ENCODE measurements at regions not wholly inside any gene's neighbourhood (a gene's known extent, or its start where the extent isn't known, plus 50 kb on each side); places are given as distances from the start of the nearest gene placed in this dataset.

GRCh38 chr3:148084931-148085330 is 612.8 kb upstream of the AGTR1 start:
- Histone ChIP-seq H3K9ac (ENCODE audit: low read length) (no peak overlapping the region), H3K4me3 (ENCODE audit: insufficient read depth, low read length, poor library complexity, severe bottlenecking) (no peak overlapping the region), H3K27ac (ENCODE audit: low read depth, low read length) (no peak overlapping the region), H3K4me2 (ENCODE audit: low read depth, low read length, poor library complexity, severe bottlenecking) (no peak overlapping the region), H3K27me3 (ENCODE audit: low read length) (no peaks in the 10 kb centered on the region), H3K9me3 (ENCODE audit: insufficient read depth, low read length) (no peaks in the 10 kb centered on the region), H3F3A (ENCODE audit: insufficient read depth) (no peaks in the 10 kb centered on the region), H3K9me2 (replicated peaks; ENCODE audit: insufficient read depth, low read length) (no peaks in the 10 kb centered on the region), H3K36me3 (ENCODE audit: low read length) (no peaks in the 10 kb centered on the region), H4K20me1 (ENCODE audit: low read depth, low read length) (no peaks in the 10 kb centered on the region), H3K79me2 (ENCODE audit: insufficient read depth, low read length) (no peaks in the 10 kb centered on the region), H2AFZ (ENCODE audit: low read depth, low read length, severe bottlenecking) (no peak overlapping the region)
- no peak for TF ChIP-seq EZH2phosphoT487 (conservative IDR thresholded peaks at IDR 0.05; ENCODE audit: low read length)

GRCh38 chr3:148087601-148088371 is 609.9 kb upstream of the AGTR1 start:
- no peak overlapping the region for H3K27ac ChIP-seq (ENCODE audit: low read depth, low read length)
- no peak overlapping the region for H3K4me3 ChIP-seq (ENCODE audit: insufficient read depth, low read length, poor library complexity, severe bottlenecking)
- no peak for TF ChIP-seq EZH2phosphoT487 (conservative IDR thresholded peaks at IDR 0.05; ENCODE audit: low read length)
- TF ChIP-seq CTCF (IDR thresholded peaks at IDR 0.05; ENCODE audit: insufficient read depth, low read length, poor library complexity, severe bottlenecking) = no peak
- H3K9ac ChIP-seq (ENCODE audit: low read length) = no peak overlapping the region
- H3K4me2 ChIP-seq (ENCODE audit: low read depth, low read length, poor library complexity, severe bottlenecking) = no peak overlapping the region
- no peaks in the 10 kb centered on the region for H3F3A ChIP-seq (ENCODE audit: insufficient read depth)
- no peaks in the 10 kb centered on the region for H3K9me3 ChIP-seq (ENCODE audit: insufficient read depth, low read length)
- no peaks in the 10 kb centered on the region for H3K9me2 ChIP-seq (replicated peaks; ENCODE audit: insufficient read depth, low read length)
- no peak overlapping the region for H2AFZ ChIP-seq (ENCODE audit: low read depth, low read length, severe bottlenecking)
- H3K36me3 ChIP-seq (ENCODE audit: low read length) = no peaks in the 10 kb centered on the region
- no peaks in the 10 kb centered on the region for H3K27me3 ChIP-seq (ENCODE audit: low read length)
- no peaks in the 10 kb centered on the region for H4K20me1 ChIP-seq (ENCODE audit: low read depth, low read length)
- H3K79me2 ChIP-seq (ENCODE audit: insufficient read depth, low read length) = no peaks in the 10 kb centered on the region

- Histone ChIP-seq H3K9ac (ENCODE audit: low read length) (no peak overlapping the region), H3K36me3 (ENCODE audit: low read length) (no peaks in the 10 kb centered on the region), H2AFZ (ENCODE audit: low read depth, low read length, severe bottlenecking) (no peak overlapping the region), H3K9me3 (ENCODE audit: insufficient read depth, low read length) (no peaks in the 10 kb centered on the region), H3K4me2 (ENCODE audit: low read depth, low read length, poor library complexity, severe bottlenecking) (no peak overlapping the region), H3K9me2 (replicated peaks; ENCODE audit: insufficient read depth, low read length) (no peaks in the 10 kb centered on the region), H3K27me3 (ENCODE audit: low read length) (no peaks in the 10 kb centered on the region), H4K20me1 (ENCODE audit: low read depth, low read length) (no peaks in the 10 kb centered on the region), H3F3A (ENCODE audit: insufficient read depth) (no peaks in the 10 kb centered on the region), H3K79me2 (ENCODE audit: insufficient read depth, low read length) (no peaks in the 10 kb centered on the region), H3K4me3 (ENCODE audit: insufficient read depth, low read length, poor library complexity, severe bottlenecking) (no peak overlapping the region), H3K27ac (ENCODE audit: low read depth, low read length) (no peak overlapping the region)
- TF ChIP-seq CTCF (IDR thresholded peaks at IDR 0.05; ENCODE audit: insufficient read depth, low read length, poor library complexity, severe bottlenecking) (no peak), EZH2phosphoT487 (conservative IDR thresholded peaks at IDR 0.05; ENCODE audit: low read length) (no peak)
Observed at GRCh38 chr3:148089171-148089570, 608.5 kb upstream of the AGTR1 start.

GRCh38 chr3:148090156-148090555 is 607.5 kb upstream of the AGTR1 start:
- Histone ChIP-seq H3K9ac (ENCODE audit: low read length) (no peak overlapping the region), H3K79me2 (ENCODE audit: insufficient read depth, low read length) (no peaks in the 10 kb centered on the region), H4K20me1 (ENCODE audit: low read depth, low read length) (no peaks in the 10 kb centered on the region), H3F3A (ENCODE audit: insufficient read depth) (no peaks in the 10 kb centered on the region), H3K4me3 (ENCODE audit: insufficient read depth, low read length, poor library complexity, severe bottlenecking) (no peak overlapping the region), H3K9me2 (replicated peaks; ENCODE audit: insufficient read depth, low read length) (no peaks in the 10 kb centered on the region), H3K27me3 (ENCODE audit: low read length) (no peaks in the 10 kb centered on the region), H3K4me2 (ENCODE audit: low read depth, low read length, poor library complexity, severe bottlenecking) (no peak overlapping the region), H3K27ac (ENCODE audit: low read depth, low read length) (no peak overlapping the region), H3K36me3 (ENCODE audit: low read length) (no peaks in the 10 kb centered on the region), H3K9me3 (ENCODE audit: insufficient read depth, low read length) (no peaks in the 10 kb centered on the region), H2AFZ (ENCODE audit: low read depth, low read length, severe bottlenecking) (no peak overlapping the region)
- TF ChIP-seq EZH2phosphoT487 (conservative IDR thresholded peaks at IDR 0.05; ENCODE audit: low read length) (no peak), CTCF (IDR thresholded peaks at IDR 0.05; ENCODE audit: insufficient read depth, low read length, poor library complexity, severe bottlenecking) (no peak)
